ENCODE measurements at regions not wholly inside any gene's neighbourhood (a gene's known extent, or its start where the extent isn't known, plus 50 kb on each side); places are given as distances from the start of the nearest gene placed in this dataset.

DNA sequence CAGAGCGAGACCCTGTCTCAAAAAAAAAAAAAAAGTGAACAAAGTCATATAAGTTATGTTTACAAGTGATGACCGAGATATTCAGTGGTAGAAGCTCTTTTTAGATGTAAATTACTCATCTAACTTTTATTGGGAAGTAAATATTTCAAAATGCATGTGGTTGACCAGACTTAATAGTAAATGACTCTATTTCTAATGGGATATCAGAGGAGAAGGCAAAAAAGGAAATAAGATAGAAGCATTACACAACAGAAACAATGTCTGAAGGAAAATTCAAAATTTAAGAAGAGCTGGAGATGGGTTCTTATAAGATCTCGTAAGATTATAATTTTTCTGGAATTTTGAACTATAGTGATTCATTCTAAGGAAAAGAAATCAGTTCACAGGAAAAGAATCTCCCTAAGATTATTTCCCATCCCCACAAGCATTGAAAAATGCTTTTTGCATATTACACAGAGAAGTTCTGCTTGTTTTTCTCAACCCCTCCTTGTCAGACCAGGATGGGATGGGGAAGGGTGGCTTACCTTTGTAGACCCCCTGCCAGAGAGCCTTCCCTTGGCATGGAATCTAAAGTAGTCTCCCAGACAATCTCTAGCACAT is 63.1 kb upstream of the STK38L start:
- WGBS (ENCODE audit: insufficient coverage, insufficient replicate concordance, low lambda C conversion rate, missing lambda C conversion rate) = 93% methylated on average over 3 of the region's 3 CpGs
- Histone ChIP-seq H2AFZ (ENCODE audit: control insufficient read depth, low read depth, low read length) (0 out of 2 replicates have a peak overlapping the region, but pooled peaks have one; percentile 12), H3K4me1 (ENCODE audit: control insufficient read depth, insufficient read depth, low read length) (peaks cover 47% of the 10 kb centered on the region), H4K20me1 (ENCODE audit: control insufficient read depth, insufficient read depth) (no peaks in the 10 kb centered on the region), H3K4me2 (ENCODE audit: control insufficient read depth, insufficient read depth) (no peak overlapping the region), H3K9me3 (replicated peaks; ENCODE audit: control insufficient read depth, insufficient read depth, low read length) (no peaks in the 10 kb centered on the region), H3K27me3 (replicated peaks in 1 of 2; ENCODE audit: control insufficient read depth in 2 of 2, insufficient read depth in 2 of 2, low read length in 1 of 2) (no peaks in the 10 kb centered on the region), H3K36me3 (ENCODE audit: control insufficient read depth in 2 of 2, insufficient read depth in 2 of 2, low read length in 1 of 2) (no peaks in the 10 kb centered on the region), H3K4me3 (no peak overlapping the region), H3K9ac (ENCODE audit: control insufficient read depth, insufficient read depth, low read length) (no peak overlapping the region), H3K79me2 (ENCODE audit: control insufficient read depth, insufficient read depth, low read length) (no peaks in the 10 kb centered on the region; the same call in 1 of the 2 replicates), H3K27ac (ENCODE audit: control insufficient read depth, insufficient read depth) (peak overlapping the region; percentile 94; the same call in 1 of the 2 replicates)
- ChIA-PET RAD21 (ENCODE audit: unreplicated experiment) (interaction anchor here (0.9 to 5.5 kb wide), 15 partner anchors 11 to 166 kb away, joined by 3 to 85 read pairs (median 16); partner anchors contain the start of genes STK38L and TM7SF3), SMC1A (ENCODE audit: uncharacterized antibody, unreplicated experiment) (interaction anchor here (0.7 to 12.8 kb wide), 24 partner anchors 11 to 166 kb away, joined by 3 to 140 read pairs (median 8); partner anchors contain the start of gene MED21), CTCF (interaction anchor here (0.7 to 5.5 kb wide), 12 partner anchors 9 to 161 kb away, joined by 3 to 24 read pairs (median 6); no protein-coding TSS in a partner anchor), POLR2A (interaction anchor here (0.6 to 3.4 kb wide), 15 partner anchors 11 to 557 kb away, joined by 3 to 20 read pairs (median 4); no protein-coding TSS in a partner anchor)
- TF ChIP-seq HDAC2 (IDR thresholded peaks at IDR 0.05) (no peak), KAT2A (conservative IDR thresholded peaks at IDR 0.05; ENCODE audit: control insufficient read depth, low read depth, low read length) (no peak), PBX3 (IDR thresholded peaks at IDR 0.05; ENCODE audit: insufficient replicate concordance, low read depth, low read length) (no peak), USF2 (IDR thresholded peaks at IDR 0.05; ENCODE audit: borderline replicate concordance, low read depth, low read length) (no peak)
- TF ChIP-seq, protein P1, sequence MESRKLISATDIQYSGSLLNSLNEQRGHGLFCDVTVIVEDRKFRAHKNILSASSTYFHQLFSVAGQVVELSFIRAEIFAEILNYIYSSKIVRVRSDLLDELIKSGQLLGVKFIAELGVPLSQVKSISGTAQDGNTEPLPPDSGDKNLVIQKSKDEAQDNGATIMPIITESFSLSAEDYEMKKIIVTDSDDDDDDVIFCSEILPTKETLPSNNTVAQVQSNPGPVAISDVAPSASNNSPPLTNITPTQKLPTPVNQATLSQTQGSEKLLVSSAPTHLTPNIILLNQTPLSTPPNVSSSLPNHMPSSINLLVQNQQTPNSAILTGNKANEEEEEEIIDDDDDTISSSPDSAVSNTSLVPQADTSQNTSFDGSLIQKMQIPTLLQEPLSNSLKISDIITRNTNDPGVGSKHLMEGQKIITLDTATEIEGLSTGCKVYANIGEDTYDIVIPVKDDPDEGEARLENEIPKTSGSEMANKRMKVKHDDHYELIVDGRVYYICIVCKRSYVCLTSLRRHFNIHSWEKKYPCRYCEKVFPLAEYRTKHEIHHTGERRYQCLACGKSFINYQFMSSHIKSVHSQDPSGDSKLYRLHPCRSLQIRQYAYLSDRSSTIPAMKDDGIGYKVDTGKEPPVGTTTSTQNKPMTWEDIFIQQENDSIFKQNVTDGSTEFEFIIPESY (IDR thresholded peaks at IDR 0.05) = no peak
- FAIRE-seq = no peak
- DNase-seq (ENCODE audit: low read depth, low spot score) = no peak
- intact Hi-C loops (cut with micrococcal nuclease; ENCODE audit: unreplicated experiment) = loop anchor here (1.0 kb wide), 1 partner anchor 26 kb away; no protein-coding TSS in a partner anchor
- in situ Hi-C loops (cut with MboI) = no loop called here
- BruUV-seq (replicated peaks) = no TSS peak
- no peak for ATAC-seq

Measured in GM12878 (cell line).